ENCODE measurements at regions not wholly inside any gene's neighbourhood (a gene's known extent, or its start where the extent isn't known, plus 50 kb on each side); places are given as distances from the start of the nearest gene placed in this dataset.

DNA sequence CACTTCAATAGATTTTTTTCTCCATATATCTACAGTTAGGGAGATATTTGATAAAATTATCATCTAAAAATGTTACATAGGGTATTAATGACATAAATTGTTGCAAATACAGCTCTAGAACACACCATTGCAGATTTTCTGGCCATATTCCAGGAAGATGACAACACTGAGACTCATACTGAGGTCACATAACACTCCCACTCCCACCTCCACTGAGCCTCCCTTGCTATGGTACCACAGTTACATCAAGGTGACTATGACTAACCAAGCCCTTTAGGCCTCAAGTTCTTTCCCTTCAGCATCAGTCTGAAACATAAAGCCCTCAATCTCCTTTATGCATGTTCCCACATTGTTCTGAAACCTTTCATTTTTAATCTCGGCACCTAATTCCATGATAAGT is 932.0 kb upstream of the IGFBP7 start:
- intact Hi-C loops (cut with DNase I), result no loop called here

DNA sequence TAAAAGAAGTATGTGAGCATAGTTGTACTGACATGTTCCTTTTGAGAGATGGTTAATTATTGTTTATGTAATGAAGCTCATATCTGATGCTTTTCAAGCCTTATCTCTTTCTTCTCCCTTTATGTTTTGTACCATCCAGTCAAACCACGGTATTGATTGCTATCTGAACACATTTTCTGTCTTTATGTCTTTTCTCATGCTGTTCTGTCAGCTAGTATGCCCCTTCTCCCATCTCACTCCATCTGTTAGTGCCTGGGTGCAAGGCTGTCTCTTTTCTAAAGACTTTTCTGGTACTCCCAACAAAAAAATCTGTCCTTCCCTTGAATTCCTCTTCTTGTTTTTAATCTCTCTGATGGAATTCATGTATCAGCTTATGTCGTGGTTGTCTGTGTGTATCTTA is 883.8 kb upstream of the IGFBP7 start:
- H3K9me3 ChIP-seq, result no peaks in the 10 kb centered on the region

More for the DNA sequence above, 932.0 kb upstream of the IGFBP7 start:
- 64 to 79% methylated on average over 1 of the region's 1 CpG for WGBS, 2 donors
- Histone ChIP-seq H3K36me3 (no peaks in the 10 kb centered on the region), H3K27ac (no peak overlapping the region), H3K9me3 (no peaks in the 10 kb centered on the region), H3K27me3 (no peaks in the 10 kb centered on the region), H3K4me3 (no peak overlapping the region), H3K4me1 (no peaks in the 10 kb centered on the region)
- no peak for DNase-seq
- no peak for ATAC-seq
- no peak for FAIRE-seq
- TF ChIP-seq, protein P1, sequence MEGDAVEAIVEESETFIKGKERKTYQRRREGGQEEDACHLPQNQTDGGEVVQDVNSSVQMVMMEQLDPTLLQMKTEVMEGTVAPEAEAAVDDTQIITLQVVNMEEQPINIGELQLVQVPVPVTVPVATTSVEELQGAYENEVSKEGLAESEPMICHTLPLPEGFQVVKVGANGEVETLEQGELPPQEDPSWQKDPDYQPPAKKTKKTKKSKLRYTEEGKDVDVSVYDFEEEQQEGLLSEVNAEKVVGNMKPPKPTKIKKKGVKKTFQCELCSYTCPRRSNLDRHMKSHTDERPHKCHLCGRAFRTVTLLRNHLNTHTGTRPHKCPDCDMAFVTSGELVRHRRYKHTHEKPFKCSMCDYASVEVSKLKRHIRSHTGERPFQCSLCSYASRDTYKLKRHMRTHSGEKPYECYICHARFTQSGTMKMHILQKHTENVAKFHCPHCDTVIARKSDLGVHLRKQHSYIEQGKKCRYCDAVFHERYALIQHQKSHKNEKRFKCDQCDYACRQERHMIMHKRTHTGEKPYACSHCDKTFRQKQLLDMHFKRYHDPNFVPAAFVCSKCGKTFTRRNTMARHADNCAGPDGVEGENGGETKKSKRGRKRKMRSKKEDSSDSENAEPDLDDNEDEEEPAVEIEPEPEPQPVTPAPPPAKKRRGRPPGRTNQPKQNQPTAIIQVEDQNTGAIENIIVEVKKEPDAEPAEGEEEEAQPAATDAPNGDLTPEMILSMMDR (IDR thresholded peaks at IDR 0.05), result no peak

DNA sequence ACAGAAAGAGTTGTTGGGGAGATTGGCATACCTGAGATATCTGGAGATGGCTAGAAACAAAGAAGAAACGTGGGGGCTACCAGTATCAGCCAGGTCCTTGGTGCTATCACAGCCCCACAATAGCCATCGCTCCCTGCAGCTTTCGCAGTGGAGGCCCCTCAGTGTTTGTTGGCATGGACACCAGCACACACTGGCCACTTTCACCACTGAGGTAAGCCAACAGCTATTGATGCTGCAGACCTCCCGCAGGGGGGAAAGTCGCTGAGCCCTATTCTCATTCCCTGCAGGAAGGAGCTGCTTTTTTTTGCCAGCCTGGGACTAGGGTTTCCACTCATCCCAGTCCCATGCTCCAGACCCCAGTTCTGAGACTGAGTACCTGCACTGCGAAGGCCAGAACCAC is 879.2 kb upstream of the IGFBP7 start:
- WGBS, 2 donors, result 69 to 80% methylated on average over 6 of the region's 6 CpGs
- DNase-seq (no peak), FAIRE-seq (no peak), ATAC-seq (no peak)
- Histone ChIP-seq H3K9me3 (no peaks in the 10 kb centered on the region), H3K4me3 (no peak overlapping the region), H3K4me1 (no peaks in the 10 kb centered on the region), H3K27me3 (no peaks in the 10 kb centered on the region), H3K36me3 (no peaks in the 10 kb centered on the region), H3K27ac (no peak overlapping the region)
- intact Hi-C loops (cut with DNase I), result no loop called here
- TF ChIP-seq, protein P1 (IDR thresholded peaks at IDR 0.05), result no peak

More for the DNA sequence above, 883.8 kb upstream of the IGFBP7 start:
- FAIRE-seq (no peak), DNase-seq (no peak), ATAC-seq (no peak)
- Histone ChIP-seq H3K36me3 (no peaks in the 10 kb centered on the region), H3K4me3 (no peak overlapping the region), H3K27me3 (no peaks in the 10 kb centered on the region), H3K4me1 (no peaks in the 10 kb centered on the region), H3K27ac (no peak overlapping the region)
- intact Hi-C loops (cut with DNase I), result no loop called here
- TF ChIP-seq, protein P1 (IDR thresholded peaks at IDR 0.05), result no peak
- WGBS, 2 donors, result 14 to 24% methylated on average over 2 of the region's 2 CpGs

DNA sequence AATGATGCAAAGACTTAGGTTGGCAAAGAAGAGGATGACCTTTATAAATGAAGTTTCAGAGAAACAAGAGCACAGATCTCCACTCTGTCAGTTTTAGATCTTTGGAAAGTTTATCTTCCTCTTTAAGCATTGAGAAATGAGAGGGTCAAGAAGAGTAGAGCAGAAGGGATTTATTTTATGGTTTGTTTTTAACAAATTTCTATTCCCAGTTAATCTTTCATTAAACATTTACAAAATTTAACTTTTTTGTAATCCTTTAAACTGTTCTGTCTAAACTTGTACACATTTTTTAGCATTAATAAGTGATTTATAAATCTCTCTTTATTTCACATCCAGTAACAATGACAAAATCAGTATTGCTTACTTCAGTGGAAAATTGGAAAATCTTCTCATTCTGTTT is 875.0 kb upstream of the IGFBP7 start:
- Histone ChIP-seq H3K9me3 (no peaks in the 10 kb centered on the region), H3K4me3 (no peak overlapping the region), H3K4me1 (no peaks in the 10 kb centered on the region), H3K27ac (no peak overlapping the region), H3K36me3 (no peaks in the 10 kb centered on the region), H3K27me3 (no peaks in the 10 kb centered on the region)
- TF ChIP-seq, protein P1 (IDR thresholded peaks at IDR 0.05), result no peak
- ATAC-seq (no peak), DNase-seq (no peak), FAIRE-seq (no peak)
- intact Hi-C loops (cut with DNase I), result no loop called here

DNA sequence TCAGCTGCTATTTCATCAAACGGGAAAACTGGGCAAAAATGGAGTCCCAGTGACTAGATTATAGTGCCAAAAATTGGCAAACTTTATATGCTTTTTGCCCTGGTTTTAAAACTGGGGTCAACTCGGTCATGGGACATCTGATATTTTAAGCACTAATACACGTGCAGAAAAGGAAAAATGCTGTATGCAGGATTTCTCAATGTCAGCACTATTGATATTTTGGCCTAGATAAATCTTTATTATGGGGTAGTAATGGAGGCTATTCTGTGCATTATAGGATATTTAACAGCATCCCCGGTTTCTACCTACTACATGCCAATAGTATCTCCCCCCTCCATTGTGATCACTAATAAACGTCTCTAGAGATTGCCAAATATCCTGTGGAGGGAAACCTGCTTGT is 870.9 kb upstream of the IGFBP7 start:
- Histone ChIP-seq H3K9me3 (no peaks in the 10 kb centered on the region), H3K4me1 (no peaks in the 10 kb centered on the region), H3K4me3 (no peak overlapping the region), H3K27me3 (no peaks in the 10 kb centered on the region), H3K36me3 (no peaks in the 10 kb centered on the region), H3K27ac (no peak overlapping the region)
- WGBS, 2 donors, result 39 to 44% methylated on average over 5 of the region's 5 CpGs
- intact Hi-C loops (cut with DNase I), result no loop called here
- ATAC-seq (no peak), DNase-seq (no peak), FAIRE-seq (no peak)
- TF ChIP-seq, protein P1 (IDR thresholded peaks at IDR 0.05), result no peak

Data from pancreas (tissue), 10 donors.